Common myeloid progenitor, CD34-positive (primary cell): ENCODE measurements at regions not wholly inside any gene's neighbourhood (a gene's known extent, or its start where the extent isn't known, plus 50 kb on each side); places are given as distances from the start of the nearest gene placed in this dataset.

Source experiments
- CTCF ChIA-PET: fragments of 350-600 bp; sonication (Branson Sonifier 250); formaldehyde crosslinking; loops from one replicate; lab custom pipeline; 2021; ENCODE audit warnings: antibody characterized with exemption; lab: Charles Lee
- POLR2A ChIA-PET: fragments of 350-600 bp; sonication (Branson Sonifier 250); formaldehyde crosslinking; loops from one replicate; lab custom pipeline; 2021; ENCODE audit warnings: antibody characterized with exemption; lab: Charles Lee
- DNase-seq, 3 donors: peaks; one replicate each; pipeline versions ENCODE4 v3.0.0 to v3.0.0-alpha.2; 2013
- H3K27ac ChIP-seq, 2 experiments: 1 replicate in 1 of 2; 2 replicates in 1 of 2; pipeline ENCODE4 v1.7.0; 2013; ENCODE audit warnings: inconsistent platforms in 2 of 2, low read length in 2 of 2, mild to moderate bottlenecking in 2 of 2, low read depth in 1 of 2, moderate library complexity in 1 of 2; ENCODE audit not compliant: severe bottlenecking in 2 of 2, insufficient read depth in 1 of 2, poor library complexity in 1 of 2
- H3K27me3 ChIP-seq, 5 experiments: replicated peaks in 2 of 5; 1 replicate in 3 of 5; 2 replicates in 2 of 5; pipeline versions ENCODE4 v1.6.1 to v1.7.0; 2013; ENCODE audit warnings: low read length in 4 of 5, mild to moderate bottlenecking in 2 of 5, moderate library complexity in 2 of 5, inconsistent platforms in 1 of 5; ENCODE audit not compliant: insufficient read depth in 5 of 5, control insufficient read depth in 4 of 5
- H3K36me3 ChIP-seq, 4 experiments: 1 replicate in 2 of 4; 2 replicates in 2 of 4; pipeline versions ENCODE4 v1.6.1 to v1.7.0; 2013; ENCODE audit warnings: low read length in 3 of 4, control low read depth in 1 of 4, mild to moderate bottlenecking in 1 of 4; ENCODE audit not compliant: control insufficient read depth in 4 of 4, insufficient read depth in 4 of 4
- H3K4me1 ChIP-seq, 4 experiments: 1 replicate in 3 of 4; 2 replicates in 1 of 4; pipeline versions ENCODE4 v1.6.1 to v1.7.1; 2013; ENCODE audit warnings: low read length in 3 of 4, mild to moderate bottlenecking in 3 of 4, control low read depth in 1 of 4, inconsistent platforms in 1 of 4, moderate library complexity in 1 of 4; ENCODE audit not compliant: control insufficient read depth in 4 of 4, insufficient read depth in 4 of 4; ENCODE audit errors: control extremely low read depth in 1 of 4
- H3K4me3 ChIP-seq, 7 experiments: 1 replicate in 4 of 7; 2 replicates in 3 of 7; pipeline versions ENCODE4 v1.5.1 to v1.7.0; 2013; ENCODE audit warnings: mild to moderate bottlenecking in 7 of 7, low read length in 6 of 7, moderate library complexity in 6 of 7, inconsistent platforms in 2 of 7, low read depth in 2 of 7, control low read depth in 1 of 7; ENCODE audit not compliant: insufficient read depth in 4 of 7, control insufficient read depth in 1 of 7; ENCODE audit errors: extremely low read depth in 1 of 7
- H3K9me3 ChIP-seq, 5 experiments: 1 replicate in 4 of 5; 2 replicates in 1 of 5; pipeline versions ENCODE4 v1.6.1 to v1.7.1; 2013; ENCODE audit warnings: low read length in 4 of 5, mild to moderate bottlenecking in 2 of 5, inconsistent platforms in 1 of 5, low read depth in 1 of 5, moderate library complexity in 1 of 5; ENCODE audit not compliant: control insufficient read depth in 4 of 5, insufficient read depth in 2 of 5; ENCODE audit errors: control extremely low read depth in 1 of 5
- WGBS: methylation state at CpG from one replicate; pipeline ENCODE4 v1.1.5; 2013; ENCODE audit not compliant: insufficient coverage; 5-methylcytosine and 5-hydroxymethylcytosine counted together

DNA sequence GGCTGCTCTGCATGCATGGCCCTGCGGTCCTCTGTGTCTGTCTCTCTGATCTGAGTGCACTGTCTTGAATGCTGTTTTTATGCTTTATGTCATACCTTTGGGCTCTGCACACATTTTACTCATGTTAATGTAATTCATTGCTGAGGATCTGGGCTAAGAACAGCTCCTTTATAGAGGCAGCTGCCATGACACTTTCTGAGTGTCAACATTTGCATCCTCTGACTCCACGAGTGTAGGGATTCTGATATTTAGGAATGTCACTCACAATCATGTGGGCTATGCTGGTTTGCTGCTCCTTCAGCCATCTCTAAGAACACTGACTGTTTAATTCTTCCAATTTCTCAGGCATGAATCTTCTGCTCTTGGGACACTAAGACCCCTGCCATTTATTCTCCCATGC, 192.2 kb upstream of the CPEB2 start:
- Histone ChIP-seq H3K4me1 (no peaks in the 10 kb centered on the region), H3K36me3 (no peaks in the 10 kb centered on the region), H3K27me3 (no peaks in the 10 kb centered on the region), H3K27ac (no peak overlapping the region), H3K9me3 (no peaks in the 10 kb centered on the region), H3K4me3 (no peak overlapping the region)
- POLR2A ChIA-PET = no interaction called here
- CTCF ChIA-PET = no interaction called here
- no CpG with 5 or more reads among the region's 2 CpGs for WGBS
- DNase-seq = no peak

GRCh38 chr4:14810568-14810967, 191.7 kb upstream of the CPEB2 start:
- ChIA-PET POLR2A (no interaction called here), CTCF (no interaction called here)
- Histone ChIP-seq H3K27me3 (no peaks in the 10 kb centered on the region), H3K4me1 (no peaks in the 10 kb centered on the region), H3K9me3 (no peaks in the 10 kb centered on the region), H3K27ac (no peak overlapping the region), H3K4me3 (no peak overlapping the region), H3K36me3 (no peaks in the 10 kb centered on the region)
- no CpG with 5 or more reads among the region's 2 CpGs for WGBS
- no peak for DNase-seq

- no peak overlapping the region for H3K4me3 ChIP-seq
- WGBS = no CpG with 5 or more reads among the region's 1 CpG
- H3K4me1 ChIP-seq = no peaks in the 10 kb centered on the region
- no peaks in the 10 kb centered on the region for H3K36me3 ChIP-seq
- no peaks in the 10 kb centered on the region for H3K9me3 ChIP-seq
- ChIA-PET POLR2A (no interaction called here), CTCF (no interaction called here)
- no peak overlapping the region for H3K27ac ChIP-seq
- DNase-seq = no peak
- H3K27me3 ChIP-seq = no peaks in the 10 kb centered on the region
Measured at GRCh38 chr4:14812101-14812500, 190.2 kb upstream of the CPEB2 start.

DNA sequence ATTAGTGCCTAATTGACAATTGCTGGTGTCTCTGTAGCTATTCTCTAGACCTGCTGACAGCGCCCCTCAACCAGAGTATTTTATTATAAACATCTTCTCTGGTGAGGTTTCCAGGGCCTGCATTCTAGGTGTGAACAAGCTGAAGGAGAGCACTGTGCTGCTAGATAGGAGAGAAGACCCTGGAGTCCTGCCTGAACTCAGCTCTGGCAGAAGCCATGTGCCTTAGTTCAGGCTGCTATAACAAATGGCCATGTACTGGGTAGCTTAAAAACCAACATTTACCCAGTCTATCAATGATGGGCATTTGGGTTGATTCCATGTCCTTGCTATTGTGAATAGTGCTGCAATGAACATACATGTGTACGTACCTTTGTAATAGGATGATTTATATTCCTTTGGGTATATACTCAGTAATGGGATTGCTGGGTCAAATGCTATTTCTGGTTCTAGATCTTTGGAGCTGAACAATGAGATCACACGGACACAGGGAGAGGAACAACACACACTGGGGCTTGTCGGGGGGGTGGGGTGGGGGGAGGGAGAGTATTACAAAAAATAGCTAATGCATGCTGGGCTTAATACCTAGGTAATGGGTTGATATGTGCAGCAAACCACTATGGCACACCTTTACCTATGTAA, 185.5 kb upstream of the CPEB2 start:
- no peaks in the 10 kb centered on the region for H3K4me1 ChIP-seq
- H3K9me3 ChIP-seq = peaks cover 0 to 1% (median 0%) of the 10 kb centered on the region in 5 experiments
- DNase-seq = no peak
- H3K27me3 ChIP-seq = no peaks in the 10 kb centered on the region
- 100% methylated on average over 2 of the region's 4 CpGs for WGBS
- no peak overlapping the region for H3K27ac ChIP-seq
- ChIA-PET CTCF (no interaction called here), POLR2A (no interaction called here)
- no peaks in the 10 kb centered on the region for H3K36me3 ChIP-seq
- H3K4me3 ChIP-seq = no peak overlapping the region

- ChIA-PET CTCF (no interaction called here), POLR2A (no interaction called here)
- 96% methylated on average over 3 of the region's 3 CpGs for WGBS
- Histone ChIP-seq H3K27me3 (no peaks in the 10 kb centered on the region), H3K36me3 (no peaks in the 10 kb centered on the region), H3K27ac (no peak overlapping the region), H3K9me3 (peaks cover 0 to 1% (median 0%) of the 10 kb centered on the region in 5 experiments), H3K4me3 (no peak overlapping the region), H3K4me1 (no peaks in the 10 kb centered on the region)
- no peak for DNase-seq
Measured at GRCh38 chr4:14824189-14824588, 178.1 kb upstream of the CPEB2 start.

DNA sequence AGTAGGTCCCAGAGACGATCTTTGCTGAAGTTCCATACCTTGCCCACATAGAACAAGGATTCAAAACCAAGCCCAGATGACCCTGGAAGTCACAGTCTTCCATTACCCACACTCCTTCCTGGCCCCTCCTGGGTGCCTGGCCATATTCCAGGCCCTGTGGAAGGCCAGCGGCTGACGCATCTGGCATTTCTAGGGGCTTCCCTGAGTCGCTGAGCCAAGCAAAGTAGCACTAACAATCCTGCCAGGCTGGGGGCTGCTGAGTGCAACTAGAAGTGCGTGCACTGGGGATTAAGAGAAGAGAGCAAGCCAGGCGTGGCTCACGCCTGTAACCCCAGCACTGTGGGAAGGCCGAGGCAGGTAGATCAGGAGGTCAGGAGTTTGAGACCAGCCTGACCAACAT, 175.2 kb upstream of the CPEB2 start:
- Histone ChIP-seq H3K9me3 (no peaks in the 10 kb centered on the region), H3K27me3 (no peaks in the 10 kb centered on the region), H3K36me3 (no peaks in the 10 kb centered on the region), H3K27ac (no peak overlapping the region), H3K4me1 (peaks cover 0 to 8% (median 2%) of the 10 kb centered on the region in 4 experiments), H3K4me3 (no peak overlapping the region)
- 95% methylated on average over 4 of the region's 8 CpGs for WGBS
- POLR2A ChIA-PET = no interaction called here
- DNase-seq = no peak
- CTCF ChIA-PET = no interaction called here

- Histone ChIP-seq H3K4me3 (no peak overlapping the region), H3K27me3 (no peaks in the 10 kb centered on the region), H3K27ac (no peak overlapping the region), H3K36me3 (no peaks in the 10 kb centered on the region), H3K4me1 (peaks cover 0 to 8% (median 2%) of the 10 kb centered on the region in 4 experiments), H3K9me3 (no peaks in the 10 kb centered on the region)
- 97% methylated on average over 4 of the region's 4 CpGs for WGBS
- POLR2A ChIA-PET = no interaction called here
- CTCF ChIA-PET = no interaction called here
- no peak for DNase-seq
Measured at GRCh38 chr4:14829795-14830194, 172.5 kb upstream of the CPEB2 start.
